Inflammatory macrophage treated with lipopolysaccharide for 4 hours (primary cell): ENCODE measurements at regions not wholly inside any gene's neighbourhood (a gene's known extent, or its start where the extent isn't known, plus 50 kb on each side); places are given as distances from the start of the nearest gene placed in this dataset.
"Not testable (repeated sequence)": the region's sequence is repeated elsewhere in the genome, so short reads cannot be mapped to it uniquely, and the experiment has no call there.

Experiments used
- DNase-seq: peaks from one replicate; pipeline ENCODE4 v3.0.0-alpha.2; 2020

DNA sequence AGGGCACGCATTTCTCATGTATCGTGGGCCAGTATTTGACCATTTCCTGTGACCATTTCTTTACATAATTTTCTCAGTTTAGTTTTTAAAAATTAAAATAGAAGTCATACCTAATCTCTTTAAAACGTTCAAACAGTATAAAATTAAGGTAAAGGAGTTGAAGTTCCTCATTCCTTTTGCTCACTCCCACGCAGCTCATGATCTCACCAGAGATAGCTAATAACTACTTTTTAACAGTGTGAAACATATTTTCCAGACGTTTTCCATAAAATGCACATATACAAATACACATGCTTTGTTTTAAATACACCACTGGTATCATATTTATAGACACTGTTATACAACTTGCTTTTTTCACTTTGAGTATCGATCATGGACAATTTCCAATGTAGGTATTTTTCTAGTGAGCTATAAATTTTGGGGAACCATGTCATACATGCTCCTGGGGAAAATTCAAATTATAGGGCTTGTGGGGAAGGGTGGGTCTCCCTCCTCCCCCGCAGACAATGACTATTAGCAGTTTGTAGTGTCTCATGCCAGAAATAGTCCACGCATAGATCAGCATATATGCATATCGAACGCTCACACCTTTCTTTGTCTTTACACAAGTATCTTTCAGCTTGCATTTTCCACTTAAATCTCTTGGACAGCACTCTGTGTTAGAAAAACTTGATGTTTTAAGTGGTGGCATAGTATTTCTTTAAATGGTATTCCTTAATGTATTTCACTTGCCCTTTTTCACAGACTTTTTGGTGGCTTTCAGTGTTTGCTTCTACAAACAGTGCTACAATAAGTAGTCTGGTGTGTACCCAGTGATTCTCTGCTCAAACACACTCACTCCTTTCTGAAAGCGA lies 145.5 kb upstream of the ZNF217 start:
- DNase-seq: peak; percentile 76

DNA sequence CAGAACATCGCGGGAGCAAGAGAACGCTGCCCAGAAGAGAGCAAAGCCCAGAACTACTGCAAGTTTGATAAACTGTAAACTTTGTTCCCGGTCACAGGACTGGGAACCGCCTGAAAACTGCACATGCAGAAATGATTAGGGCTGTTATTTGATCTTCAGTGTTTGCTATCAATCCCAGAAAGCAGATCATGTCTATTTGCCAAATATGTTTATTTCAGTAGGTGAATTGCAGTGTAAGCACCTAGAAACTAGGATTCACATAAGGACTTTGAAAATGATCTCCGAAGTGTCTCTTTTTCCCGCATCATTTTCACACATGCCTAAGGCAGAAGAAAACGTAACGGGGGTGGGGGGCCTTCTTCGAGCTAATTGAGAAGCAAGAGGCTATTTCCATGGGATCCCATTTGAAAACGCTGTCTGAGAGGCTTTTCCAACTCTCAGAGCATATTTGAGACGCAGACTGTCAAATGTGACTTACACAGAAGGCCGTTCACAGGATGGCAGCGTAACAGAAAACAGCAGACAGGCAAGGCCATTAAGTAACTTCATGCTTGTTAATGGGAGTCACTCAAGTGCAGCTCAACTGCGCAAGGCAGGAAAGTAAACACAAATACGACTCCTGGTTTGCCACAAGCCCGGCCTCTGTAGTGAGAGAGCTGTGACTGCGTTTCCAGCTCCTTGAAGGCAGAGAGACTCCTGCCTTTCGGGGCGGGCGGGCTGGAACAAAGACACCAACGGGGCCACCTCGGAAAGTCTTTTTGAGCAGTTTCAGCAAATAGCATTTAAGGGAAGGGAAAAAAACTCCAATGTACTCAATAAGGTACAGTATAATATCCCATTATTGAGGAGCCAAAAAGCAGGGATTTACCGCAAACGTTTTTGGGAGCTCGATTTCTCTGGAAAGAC lies 144.7 kb upstream of the ZNF217 start:
- DNase-seq: no peak

DNA sequence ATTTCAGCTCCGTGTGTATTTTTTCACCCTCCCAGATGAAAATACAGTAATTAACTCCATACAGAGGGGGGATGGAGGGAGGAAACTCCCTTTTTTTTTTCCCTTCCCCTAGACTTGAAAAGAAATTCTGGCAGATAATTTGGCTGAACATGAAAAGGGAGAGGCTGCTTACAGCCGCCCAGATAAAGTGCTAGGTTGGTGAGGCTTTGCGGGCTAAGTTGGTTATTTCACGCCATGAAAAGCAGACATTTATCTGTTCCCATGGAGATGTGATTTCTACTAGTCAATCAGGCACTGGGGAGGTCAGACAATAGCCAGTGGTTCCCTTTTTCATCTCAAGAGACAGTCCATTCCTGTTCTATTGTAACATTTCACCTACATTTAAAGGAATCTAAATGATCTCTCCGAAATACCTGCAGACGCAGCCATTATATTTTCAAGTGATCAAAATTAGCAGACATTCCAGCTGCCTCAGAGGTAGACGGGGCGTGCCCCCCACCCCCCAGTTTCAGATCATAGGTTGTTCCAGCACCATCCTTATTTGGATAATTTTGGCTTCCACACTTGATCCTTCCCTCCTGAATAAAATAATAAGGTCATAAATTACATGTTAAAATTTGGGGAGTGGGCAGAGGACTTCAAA lies 143.9 kb upstream of the ZNF217 start:
- DNase-seq: peak; percentile 39

DNA sequence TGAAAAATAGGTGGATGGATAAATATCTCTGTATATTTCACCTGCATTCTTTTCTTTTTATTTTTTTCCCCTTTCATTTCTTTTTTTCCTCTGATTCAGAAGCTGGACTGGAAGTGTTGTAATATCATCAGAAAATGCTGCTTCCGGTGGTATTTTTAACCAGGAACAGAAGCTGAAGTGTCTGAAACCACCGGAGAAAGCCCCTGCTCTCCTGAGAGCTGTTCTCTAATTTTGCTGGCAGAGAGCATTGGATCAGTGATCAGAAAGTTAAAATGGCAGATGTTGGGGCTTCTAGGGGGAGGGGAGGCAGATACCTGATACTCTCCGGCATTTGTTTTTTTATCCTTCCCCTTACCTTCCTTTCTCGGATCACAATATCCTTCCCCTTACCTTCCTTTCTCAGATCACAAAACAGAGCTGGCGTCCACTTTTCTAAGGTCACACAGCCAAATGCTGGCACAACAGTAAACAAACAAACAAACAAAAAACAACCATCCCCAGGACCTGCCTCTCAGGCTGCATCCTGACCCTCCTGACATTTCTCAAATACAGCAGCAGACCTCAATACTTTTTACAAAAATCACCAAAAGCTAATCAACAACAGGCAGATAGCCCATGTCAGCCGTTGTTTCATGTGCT lies 143.2 kb upstream of the ZNF217 start:
- peak; percentile 70 for DNase-seq

DNA sequence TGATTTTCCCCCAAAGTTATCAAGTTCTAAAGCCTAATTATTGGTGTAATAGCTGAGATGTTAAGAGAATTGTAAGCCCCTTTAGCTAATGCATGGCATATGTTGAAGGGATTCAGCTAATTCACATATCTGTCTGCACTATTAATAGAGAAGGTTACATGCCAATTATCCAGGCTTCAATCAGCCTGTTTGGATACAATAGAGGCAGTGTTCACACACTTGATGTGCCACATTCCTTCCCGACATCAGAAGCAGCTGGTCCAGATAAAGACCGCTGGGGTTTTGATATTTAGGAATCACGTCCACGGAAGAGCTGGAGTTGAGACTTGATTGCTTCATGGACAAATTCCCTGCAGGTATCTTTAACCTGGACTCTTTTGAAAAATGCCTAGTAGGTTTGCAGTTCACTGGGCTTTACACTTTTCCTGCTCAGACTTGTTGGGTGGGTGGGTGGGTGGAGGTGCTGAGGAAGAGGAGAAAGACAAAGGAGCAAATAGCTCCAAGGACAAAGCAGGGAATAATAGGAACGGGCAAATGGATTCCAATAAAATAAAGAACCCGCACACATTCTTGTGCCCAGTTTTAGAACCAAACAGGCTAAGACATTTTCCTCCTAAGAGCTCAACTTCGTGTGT lies 142.6 kb upstream of the ZNF217 start:
- no peak for DNase-seq

DNA sequence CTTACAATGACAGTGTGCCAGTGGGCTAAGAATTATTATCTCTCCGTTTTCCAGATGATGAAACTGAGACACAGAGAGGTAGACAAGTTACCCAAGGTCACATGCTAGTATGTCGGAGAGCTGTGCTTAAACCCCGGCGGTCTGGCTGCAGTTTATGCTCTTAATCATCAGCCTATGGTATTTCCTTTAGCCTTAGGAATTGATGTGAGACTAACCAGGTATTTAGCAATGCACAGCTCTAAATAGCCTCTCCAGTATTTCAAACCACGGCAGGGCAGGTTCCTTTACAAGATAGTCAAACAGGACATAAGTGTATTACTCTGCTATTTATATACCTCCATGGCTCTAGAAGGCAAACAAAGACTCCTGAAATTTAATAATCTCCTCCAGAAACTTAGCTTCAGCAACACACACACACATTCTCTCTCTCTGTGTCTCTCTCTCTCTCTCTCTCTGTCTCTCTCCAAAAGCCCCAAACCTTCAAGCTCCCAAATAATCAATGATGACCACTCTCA lies 142.0 kb upstream of the ZNF217 start:
- DNase-seq: peak; percentile 30

DNA sequence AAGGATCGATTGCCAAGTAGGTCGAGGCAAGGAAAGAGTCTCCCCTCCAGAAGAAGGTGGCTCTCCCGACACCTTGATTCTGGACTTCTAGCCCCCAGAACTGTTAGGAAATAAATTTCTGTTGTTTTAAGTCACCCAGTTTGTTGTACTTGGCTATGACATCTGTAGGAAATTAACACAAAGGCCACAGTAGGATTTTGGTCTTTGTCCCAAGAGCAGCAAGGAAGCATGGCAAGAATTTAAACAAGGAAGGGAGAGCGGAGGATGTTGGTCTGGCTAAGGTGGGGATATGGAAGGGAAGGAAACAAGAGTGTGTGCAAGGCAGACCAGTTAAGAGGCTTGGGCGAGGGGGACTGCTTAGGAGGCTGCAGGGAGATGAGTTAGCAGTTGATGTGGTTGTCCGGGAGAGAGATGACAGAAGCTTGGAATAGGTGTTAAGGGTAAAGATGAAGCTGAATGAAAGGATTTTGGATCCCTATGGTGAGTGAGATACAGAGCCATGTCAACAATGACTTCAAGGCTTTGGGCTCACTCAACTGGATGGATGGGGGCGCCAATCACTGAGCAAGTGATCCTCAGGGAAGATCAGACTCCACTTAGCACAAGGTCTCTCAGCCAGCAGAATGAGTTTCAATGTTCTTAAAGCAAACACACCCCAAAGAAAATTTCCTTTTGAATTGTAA lies 140.5 kb upstream of the ZNF217 start:
- DNase-seq: no peak

DNA sequence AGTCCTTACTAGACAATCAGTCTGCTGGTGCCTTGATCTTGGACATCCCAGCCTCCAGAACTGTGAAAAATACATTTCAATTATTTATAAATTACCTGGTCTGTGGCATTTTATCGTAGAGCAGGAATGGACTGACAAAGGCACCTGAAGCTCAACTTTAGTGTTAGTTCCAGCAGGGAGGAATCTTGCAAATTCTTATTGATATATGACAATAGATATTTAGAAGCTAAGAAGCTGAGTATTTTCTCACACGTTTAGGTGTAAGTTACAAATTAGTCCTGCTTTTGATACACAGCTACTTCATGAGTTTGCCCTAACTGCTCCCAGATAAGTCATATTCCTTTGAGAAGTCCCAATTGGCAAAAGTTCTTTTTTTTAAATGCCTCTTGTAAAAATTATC lies 138.0 kb upstream of the ZNF217 start:
- DNase-seq: no peak

DNA sequence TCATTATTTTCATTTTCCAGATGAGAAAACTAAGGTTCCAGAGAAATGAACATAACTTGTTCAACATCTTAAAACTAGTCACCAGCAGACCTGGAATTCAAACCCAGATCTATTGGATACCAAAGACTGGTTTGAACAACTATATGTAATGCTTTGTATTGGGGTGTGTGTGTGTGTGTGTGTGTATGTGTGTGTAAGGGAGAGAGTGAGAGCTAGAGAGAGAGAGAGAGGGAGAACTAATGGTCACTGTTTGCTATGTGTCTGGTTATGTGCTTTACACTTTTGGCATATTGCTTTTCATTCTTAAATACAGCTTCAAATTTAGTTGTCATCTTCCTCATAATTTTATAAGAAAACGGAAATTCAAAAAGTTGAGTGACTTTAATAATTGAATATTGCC lies 134.7 kb upstream of the ZNF217 start:
- no peak for DNase-seq

DNA sequence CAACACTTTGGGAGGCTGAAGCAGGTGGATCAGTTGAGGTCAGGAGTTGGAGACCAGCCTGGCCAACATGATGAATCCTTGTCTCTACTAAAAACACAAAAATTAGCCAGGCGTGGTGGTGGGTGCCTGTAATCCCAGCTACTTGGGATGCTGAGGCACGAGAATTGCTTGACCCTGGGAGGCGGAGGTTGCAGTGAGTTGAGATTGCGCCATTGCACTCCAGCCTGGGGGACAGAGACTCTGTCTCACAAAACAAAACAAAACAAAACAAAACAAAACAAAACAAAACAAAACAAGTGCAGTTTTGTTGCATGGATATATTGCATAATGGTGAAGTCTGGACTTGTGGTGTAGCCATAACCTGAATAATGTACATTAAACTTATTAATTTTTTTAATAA lies 133.6 kb upstream of the ZNF217 start:
- not testable (repeated sequence) for DNase-seq

DNA sequence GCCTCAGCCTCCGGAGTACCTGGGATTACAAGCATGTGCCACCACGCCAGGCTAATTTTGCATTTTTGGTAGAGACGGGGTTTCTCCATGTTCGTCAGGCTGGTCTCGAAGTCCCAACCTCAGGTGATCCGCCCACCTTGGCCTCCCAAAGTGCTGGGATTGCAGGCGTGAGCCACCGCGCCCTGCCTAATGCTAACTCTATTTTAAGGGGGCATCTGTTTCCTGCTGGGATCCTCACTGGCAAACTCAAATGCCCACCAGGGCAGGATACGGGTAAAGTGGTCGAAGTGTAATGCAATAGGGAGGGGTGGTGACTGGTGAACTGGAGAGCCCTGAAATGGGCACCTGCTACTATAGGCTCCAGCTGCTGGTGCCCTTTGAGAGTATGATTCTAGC lies 131.9 kb upstream of the ZNF217 start:
- no peak for DNase-seq

DNA sequence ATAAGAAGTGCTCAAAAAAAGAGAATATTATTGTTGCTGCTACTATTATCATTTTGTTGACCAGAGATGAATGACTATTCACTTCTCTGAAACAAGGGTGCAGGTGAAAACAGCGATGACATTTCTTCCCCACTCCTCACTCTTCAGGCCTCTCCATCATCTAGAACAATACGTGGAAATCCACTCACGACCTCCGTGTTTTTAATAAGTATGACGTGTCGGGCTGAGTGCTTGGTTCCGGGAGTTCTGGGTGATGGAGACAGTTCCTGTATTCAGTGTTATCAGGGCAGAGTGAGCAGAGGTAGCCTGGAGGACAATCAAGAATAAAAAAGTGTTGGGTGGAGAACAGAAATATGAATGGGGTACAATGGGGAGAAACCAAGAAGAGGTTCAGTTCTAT lies 130.0 kb upstream of the ZNF217 start:
- no peak for DNase-seq

DNA sequence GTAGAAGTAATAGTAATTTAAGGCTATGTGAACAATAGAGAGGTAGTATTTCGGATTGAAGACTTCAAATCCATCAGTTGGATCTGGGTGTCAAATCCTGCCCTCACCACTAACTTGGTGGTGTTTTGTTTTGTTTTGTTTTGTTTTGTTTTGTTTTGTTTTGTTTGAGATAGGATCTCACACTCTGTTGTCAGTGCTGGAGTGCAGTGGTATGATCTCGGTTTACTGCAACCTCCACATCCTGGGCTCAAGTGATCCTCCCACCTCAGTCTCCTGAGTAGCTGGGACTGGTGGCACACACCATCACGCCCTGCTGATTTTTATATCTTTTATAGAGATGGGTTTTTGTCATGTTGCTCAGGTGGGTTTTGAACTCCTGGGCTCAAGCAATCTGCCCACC lies 129.4 kb upstream of the ZNF217 start:
- no peak for DNase-seq

DNA sequence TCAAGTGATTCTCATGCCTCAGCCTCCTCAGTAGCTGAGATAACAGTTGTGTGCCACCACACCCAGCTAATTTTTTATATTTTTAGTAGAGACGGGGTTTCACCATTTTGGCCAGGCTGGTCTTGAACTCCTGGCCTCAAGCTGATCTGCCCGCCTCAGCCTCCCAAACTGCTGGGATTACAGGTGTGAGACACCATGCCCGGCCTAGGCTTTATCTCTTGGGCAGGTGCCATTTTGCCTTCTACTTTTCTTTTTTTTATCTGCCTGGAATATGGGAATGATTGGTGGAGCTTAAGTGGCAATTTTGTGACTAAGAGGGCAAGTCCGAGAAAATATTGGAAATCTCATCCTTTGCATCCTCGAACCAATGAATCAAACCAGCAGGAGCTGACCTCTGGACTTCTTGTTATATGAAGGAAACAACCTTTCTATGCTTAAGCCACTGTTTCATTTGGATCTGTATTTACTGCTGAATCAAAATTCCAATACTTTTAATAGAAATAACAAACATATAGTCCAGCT lies 128.9 kb upstream of the ZNF217 start:
- DNase-seq: no peak

DNA sequence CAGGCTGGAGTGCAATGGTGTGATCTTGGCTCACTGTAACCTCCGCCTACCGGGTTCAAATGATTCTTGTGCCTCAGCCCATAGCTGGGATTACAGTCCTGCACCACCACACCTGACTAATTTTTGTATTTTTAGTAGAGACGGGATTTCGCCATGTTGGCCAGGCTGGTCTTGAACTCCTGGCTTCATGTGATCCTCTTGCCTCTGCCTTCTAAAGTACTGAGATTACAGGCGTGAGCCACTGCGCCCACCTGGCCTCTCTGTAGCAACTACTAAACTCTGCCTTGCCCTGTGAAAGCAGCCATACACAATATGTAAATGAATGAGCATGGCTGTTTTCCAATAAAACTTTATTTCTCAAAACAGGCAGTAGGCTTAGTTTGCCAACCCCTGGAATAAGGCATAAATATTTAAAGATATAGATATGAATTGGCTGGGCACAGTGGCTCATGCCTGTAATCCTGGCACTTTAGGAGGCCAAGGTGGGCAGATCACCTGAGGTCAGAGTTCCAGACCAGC lies 127.9 kb upstream of the ZNF217 start:
- not testable (repeated sequence) for DNase-seq

DNA sequence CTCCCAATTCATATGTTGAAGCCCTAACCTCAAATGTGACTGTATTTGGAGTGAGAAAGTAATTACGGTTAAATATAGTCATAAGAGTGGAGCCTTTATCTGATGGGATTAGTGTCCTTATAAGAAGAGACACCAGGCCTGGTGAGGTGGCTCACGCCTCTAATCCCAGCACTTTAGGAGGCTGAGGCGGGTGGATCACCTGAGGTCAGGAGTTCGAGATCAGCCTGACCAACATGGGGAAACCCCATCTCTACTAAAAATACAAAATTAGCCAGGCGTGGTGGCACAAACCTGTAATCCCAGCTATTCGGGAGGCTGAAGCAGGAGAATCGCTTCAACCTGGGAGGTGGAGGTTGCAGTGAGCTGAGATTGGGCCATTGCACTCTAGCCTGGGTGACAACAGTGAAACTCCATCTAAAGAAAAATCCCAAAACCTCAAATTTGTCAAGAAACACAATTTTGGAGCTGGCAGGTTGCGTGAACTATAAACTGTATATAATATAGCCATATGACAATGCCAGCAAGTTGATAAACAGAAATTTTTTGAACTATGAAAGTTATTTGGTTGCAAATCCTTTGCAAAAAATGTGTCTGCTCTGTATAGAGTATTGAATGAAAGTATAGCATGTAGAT lies 125.6 kb upstream of the ZNF217 start:
- DNase-seq: not testable (repeated sequence)

DNA sequence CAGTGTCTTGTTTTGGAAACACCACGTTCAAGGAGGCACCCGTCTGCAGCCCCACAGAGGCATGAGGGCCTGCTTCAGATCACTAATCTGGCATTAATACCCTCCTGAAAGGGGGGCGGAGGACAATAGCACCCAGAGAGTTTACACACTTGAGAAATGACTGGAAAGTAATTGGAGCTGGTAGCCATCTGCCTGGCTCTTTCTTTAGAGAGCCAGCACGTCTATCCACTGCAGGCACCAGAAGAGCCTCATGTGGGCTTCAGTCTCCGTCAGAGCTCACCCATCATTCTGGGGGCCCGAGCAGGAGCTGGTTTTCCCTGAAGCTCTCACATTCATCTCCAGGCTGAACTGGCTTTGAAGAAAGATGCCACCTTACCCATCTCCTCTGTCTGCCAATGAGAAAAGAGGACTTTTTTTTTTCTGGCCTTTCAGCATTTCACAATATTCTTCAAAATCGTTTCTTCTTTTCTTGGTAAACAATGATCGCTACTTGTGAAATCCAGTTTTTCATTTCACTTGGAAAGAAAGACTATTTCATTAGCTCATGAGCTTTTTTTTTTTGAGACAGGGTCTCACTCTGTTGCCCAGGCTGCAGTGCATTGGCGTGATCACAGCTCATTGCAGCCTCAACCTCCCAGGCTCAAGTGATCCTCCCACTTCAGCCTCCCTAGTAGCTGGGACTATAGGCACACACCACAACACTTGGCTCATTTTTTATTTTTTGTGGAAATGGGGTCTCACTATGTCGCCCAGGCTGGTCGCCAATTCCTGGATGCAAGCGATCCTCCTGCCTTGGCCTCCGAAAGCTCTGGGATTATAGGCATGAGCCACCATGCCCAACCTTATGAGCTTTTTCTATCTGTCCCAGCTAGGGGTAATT lies 124.7 kb upstream of the ZNF217 start:
- DNase-seq: peak; percentile 62

DNA sequence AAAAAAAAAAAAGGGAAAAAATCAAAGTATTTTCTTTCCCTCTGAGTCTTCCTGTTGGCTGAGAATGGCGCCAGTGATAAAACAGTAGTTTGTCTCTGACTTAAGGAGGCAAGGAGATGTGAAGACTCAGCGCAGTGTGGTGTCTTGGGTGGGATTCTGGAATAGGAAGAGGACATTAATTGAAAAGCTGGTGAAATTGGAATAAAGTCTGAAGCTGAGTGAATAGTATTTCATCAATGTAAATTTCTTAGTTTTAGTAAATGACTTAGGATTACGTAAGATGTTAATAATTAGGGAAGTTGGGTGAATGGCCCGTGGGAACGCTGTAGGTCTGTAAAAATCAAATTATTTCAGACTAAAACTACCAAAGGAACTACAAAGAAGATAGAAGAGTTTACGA lies 122.8 kb upstream of the ZNF217 start:
- peak; percentile 78 for DNase-seq

DNA sequence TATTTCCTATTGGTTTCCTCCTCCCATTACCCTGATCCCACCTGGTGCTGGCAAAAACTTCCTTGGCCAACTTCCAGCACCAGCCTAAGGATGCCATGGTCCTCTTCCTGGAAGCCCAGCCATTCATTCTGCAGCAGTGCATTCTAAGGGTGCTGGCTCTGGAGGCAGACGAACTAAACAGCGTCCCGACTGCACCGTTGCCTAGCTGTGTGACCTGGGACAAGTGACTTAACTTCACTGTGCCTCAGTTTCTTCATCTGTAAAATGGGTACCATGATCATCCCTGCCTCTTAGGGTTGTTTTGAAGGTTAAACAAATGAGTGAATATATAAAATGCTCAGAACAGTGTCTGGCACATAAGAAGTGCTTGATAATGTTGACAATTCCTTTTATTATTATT lies 120.9 kb upstream of the ZNF217 start:
- no peak for DNase-seq
